ENCODE measurements at regions not wholly inside any gene's neighbourhood (a gene's known extent, or its start where the extent isn't known, plus 50 kb on each side); places are given as distances from the start of the nearest gene placed in this dataset.

DNA sequence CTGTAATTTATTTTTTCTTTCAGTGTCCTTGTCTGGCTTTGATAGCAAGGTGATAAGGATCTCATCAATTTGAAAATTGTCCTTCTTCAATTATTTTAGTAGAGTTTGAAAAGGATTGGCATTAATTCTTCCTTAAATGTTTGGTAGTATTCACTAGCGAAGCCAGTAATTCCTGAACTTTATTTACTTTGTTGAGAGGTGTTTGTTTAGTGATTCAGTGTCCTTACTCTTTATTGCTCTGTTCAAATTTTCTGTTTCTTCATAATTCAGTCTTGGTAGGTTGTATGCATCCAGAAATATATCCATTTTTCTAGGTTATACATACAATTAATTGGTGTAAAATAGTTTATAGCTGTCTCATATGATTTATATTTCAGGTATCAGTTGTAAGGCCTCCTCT is 676.7 kb upstream of the POU3F3 start:
- Histone ChIP-seq H3K4me1 (no peaks in the 10 kb centered on the region), H3K9ac (no peak overlapping the region), H3K27me3 (no peaks in the 10 kb centered on the region), H3K4me3 (no peak overlapping the region), H3K36me3 (no peaks in the 10 kb centered on the region), H3K27ac (no peak overlapping the region), H3K4me2 (no peak overlapping the region), H3K9me3 (replicated peaks in 1 of 11) (peaks cover 15 to 30% (median 21%) of the 10 kb centered on the region in 11 experiments), H4K20me1 (no peaks in the 10 kb centered on the region)
- no peak for TF ChIP-seq Cebpa-rat (IDR thresholded peaks at IDR 0.05)

DNA sequence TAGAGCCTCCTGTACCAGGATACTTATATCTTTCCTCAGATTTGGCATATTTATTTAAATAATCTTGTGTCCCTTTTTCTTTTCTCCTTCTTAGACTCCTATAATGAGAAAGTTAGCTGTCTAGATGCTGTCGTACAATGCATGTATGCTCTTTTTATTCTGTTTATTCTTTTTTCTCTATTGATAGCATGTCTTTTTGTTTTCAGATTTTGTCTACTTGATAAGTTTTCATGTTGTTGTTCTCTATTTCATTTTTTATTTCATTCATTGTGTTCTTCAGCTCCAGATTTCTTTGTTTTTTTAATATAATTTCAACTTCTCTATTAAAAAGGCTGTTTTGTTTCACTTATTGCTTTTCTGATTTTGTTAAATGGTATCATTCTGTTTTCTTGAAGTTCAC is 674.3 kb upstream of the POU3F3 start:
- no peaks in the 10 kb centered on the region for H3K36me3 ChIP-seq
- H3K27me3 ChIP-seq = no peaks in the 10 kb centered on the region
- H3K27ac ChIP-seq = no peak overlapping the region
- H3K9me3 ChIP-seq (replicated peaks in 1 of 11) = peaks cover 15 to 30% (median 21%) of the 10 kb centered on the region in 11 experiments
- no peak overlapping the region for H3K4me3 ChIP-seq
- no peak for TF ChIP-seq Cebpa-rat (IDR thresholded peaks at IDR 0.05)
- H4K20me1 ChIP-seq = no peaks in the 10 kb centered on the region
- no peak overlapping the region for H3K4me2 ChIP-seq
- H3K4me1 ChIP-seq = no peaks in the 10 kb centered on the region
- H3K9ac ChIP-seq = no peak overlapping the region

DNA sequence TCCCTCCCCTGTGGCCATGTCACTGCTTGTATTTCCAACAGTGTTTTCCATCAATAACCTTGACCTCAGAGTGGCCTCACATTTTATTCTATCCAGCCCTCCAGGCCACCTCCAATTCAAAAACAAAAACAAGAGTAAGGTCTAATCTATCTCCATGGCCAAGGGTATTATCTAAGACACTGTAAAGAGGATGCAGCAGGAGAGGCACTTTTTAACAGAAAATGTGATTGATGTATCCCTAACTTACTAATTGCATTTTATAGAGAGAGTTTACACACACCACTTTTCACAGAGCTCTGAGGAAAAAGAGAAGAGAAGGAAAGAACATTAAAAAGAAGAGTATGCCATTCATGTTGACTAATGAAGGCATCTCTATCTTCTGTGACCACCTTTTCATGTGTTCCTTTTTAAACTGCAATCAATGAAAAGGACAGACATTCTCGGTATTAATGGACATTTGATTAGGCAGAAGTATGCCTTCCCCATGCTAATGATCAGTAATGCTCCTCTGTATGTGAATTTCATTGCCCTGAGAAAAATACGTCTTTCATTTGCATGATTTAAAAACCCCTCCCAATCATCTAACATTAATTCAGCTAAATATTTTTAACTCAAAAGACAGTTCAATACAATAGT is 653.3 kb upstream of the POU3F3 start:
- Histone ChIP-seq H3K4me2 (no peak overlapping the region), H4K20me1 (no peaks in the 10 kb centered on the region), H3K9me3 (replicated peaks in 1 of 11) (no peaks in the 10 kb centered on the region), H3K36me3 (no peaks in the 10 kb centered on the region), H3K4me3 (no peak overlapping the region), H3K9ac (no peak overlapping the region), H3K27me3 (no peaks in the 10 kb centered on the region), H3K4me1 (no peaks in the 10 kb centered on the region), H3K27ac (no peak overlapping the region)
- TF ChIP-seq Cebpa-rat (IDR thresholded peaks at IDR 0.05) = no peak

DNA sequence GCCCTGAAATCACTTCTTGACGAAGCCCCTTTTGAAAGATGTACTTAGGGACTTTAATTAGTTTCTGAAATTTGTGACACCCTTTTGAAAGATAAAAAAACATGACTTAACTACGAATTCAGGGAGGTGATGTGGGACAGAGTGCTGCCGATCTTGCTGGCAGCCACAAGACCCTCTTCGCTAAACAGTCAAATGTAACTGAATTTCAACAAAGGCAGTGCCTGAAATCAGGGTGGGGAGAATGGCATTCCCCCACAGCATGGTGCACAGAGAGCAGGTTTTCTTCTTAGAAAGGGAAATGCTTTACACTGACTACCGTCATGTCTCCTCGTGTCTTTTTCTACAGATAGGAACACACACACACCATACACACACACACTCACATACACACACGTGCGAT is 640.2 kb upstream of the POU3F3 start:
- Histone ChIP-seq H3K27me3 (no peaks in the 10 kb centered on the region), H3K4me3 (no peak overlapping the region), H3K36me3 (no peaks in the 10 kb centered on the region), H4K20me1 (no peaks in the 10 kb centered on the region), H3K9ac (no peak overlapping the region), H3K9me3 (replicated peaks in 1 of 11) (no peaks in the 10 kb centered on the region), H3K4me2 (no peak overlapping the region), H3K4me1 (no peaks in the 10 kb centered on the region), H3K27ac (no peak overlapping the region)
- TF ChIP-seq Cebpa-rat (IDR thresholded peaks at IDR 0.05) = no peak

DNA sequence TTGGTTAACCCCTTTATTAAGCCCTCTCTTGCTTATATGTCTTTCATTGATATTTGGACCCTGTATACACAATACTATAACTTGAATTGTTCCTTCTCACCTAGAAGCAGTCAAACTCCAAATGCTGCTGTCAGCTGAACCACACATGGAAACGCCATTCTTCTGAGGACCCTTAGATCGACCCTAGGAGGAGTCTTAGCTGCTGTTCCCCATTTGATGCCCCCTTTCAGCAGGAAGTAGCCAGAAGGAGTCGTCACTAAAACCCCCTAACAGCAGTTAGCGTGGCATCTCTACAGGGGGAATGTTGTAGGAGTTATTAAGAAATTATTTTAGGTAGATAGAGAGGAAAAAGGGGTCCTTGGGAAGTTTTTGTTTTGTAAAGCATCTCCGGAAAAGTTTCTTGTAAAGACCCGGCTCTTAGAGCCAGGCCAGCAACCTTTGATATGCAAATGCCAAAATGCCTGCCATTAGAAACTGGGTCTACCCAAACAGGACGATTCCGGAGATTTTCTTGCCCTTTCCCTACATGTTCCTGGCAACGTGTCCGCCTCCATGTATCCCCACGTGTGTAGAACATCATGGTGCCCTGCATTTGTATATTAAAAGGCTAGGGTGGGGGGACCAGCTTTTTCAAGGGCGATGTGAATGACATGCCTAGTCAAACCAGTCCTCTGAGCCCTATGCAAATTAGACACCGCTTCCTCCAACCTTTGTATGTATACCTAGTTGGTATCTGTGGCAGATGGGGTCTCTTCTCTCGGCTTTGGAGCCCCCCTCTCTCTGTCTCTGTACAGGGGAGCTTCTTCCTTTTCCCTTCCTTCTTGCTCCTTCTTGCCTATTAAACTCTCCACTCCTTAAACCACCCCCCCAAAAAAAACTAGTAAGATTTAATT is 638.4 kb upstream of the POU3F3 start:
- Histone ChIP-seq H3K36me3 (no peaks in the 10 kb centered on the region), H3K27ac (no peak overlapping the region), H3K4me3 (no peak overlapping the region), H3K27me3 (no peaks in the 10 kb centered on the region), H4K20me1 (no peaks in the 10 kb centered on the region), H3K4me2 (no peak overlapping the region), H3K9ac (no peak overlapping the region), H3K4me1 (no peaks in the 10 kb centered on the region), H3K9me3 (replicated peaks in 1 of 11) (no peaks in the 10 kb centered on the region; a peak in 1 of 22 replicates)
- no peak for TF ChIP-seq Cebpa-rat (IDR thresholded peaks at IDR 0.05)

DNA sequence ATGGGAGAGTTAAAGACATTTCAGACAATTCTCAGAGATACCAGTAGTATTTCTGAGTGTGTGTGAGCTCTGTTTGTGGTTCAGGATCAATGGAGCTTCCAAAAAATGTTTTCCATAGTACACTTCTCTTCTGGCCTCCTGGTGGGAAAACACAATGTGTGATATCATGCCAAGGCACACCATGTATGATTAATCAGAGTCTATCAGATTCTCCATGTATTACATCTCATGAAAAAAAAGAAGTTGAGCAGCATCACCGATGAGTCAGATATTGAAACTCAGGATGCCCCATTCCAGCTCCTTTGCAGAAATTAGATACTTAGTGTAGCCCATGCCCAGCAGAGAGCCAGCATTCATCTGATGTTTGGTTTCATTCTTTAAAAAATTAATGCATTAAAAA is 620.3 kb upstream of the POU3F3 start:
- Histone ChIP-seq H3K27ac (no peak overlapping the region), H3K4me3 (no peak overlapping the region), H4K20me1 (no peaks in the 10 kb centered on the region), H3K36me3 (no peaks in the 10 kb centered on the region), H3K9ac (no peak overlapping the region), H3K27me3 (no peaks in the 10 kb centered on the region), H3K4me1 (no peaks in the 10 kb centered on the region), H3K9me3 (replicated peaks in 1 of 11) (no peaks in the 10 kb centered on the region), H3K4me2 (no peak overlapping the region)
- no peak for TF ChIP-seq Cebpa-rat (IDR thresholded peaks at IDR 0.05)

DNA sequence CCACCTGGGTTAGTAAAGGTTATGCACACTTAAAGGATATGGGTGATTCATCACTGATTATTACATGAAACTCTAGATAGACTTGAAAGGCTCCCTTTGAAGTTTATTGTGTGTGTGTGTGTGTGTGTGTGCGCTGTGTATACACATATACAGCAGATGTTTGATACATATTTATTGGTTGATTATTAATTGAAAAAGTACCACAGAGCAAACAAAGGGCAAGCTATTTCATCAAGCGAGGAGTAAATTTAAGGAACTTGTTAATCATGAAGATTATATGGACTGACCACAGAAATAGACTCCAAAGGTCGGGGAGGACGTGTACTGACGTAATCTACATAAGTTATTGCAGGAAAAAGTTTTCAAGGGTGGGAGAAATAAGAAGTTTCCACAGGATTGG is 617.4 kb upstream of the POU3F3 start:
- no peak overlapping the region for H3K27ac ChIP-seq
- no peak overlapping the region for H3K4me2 ChIP-seq
- no peaks in the 10 kb centered on the region for H4K20me1 ChIP-seq
- H3K36me3 ChIP-seq = no peaks in the 10 kb centered on the region
- H3K27me3 ChIP-seq = no peaks in the 10 kb centered on the region
- H3K4me3 ChIP-seq = no peak overlapping the region
- H3K9me3 ChIP-seq (replicated peaks in 1 of 11) = peaks cover 9 to 13% (median 12%) of the 10 kb centered on the region in 11 experiments; a peak in 19 of 22 replicates
- H3K4me1 ChIP-seq = no peaks in the 10 kb centered on the region
- no peak for TF ChIP-seq Cebpa-rat (IDR thresholded peaks at IDR 0.05)
- no peak overlapping the region for H3K9ac ChIP-seq

DNA sequence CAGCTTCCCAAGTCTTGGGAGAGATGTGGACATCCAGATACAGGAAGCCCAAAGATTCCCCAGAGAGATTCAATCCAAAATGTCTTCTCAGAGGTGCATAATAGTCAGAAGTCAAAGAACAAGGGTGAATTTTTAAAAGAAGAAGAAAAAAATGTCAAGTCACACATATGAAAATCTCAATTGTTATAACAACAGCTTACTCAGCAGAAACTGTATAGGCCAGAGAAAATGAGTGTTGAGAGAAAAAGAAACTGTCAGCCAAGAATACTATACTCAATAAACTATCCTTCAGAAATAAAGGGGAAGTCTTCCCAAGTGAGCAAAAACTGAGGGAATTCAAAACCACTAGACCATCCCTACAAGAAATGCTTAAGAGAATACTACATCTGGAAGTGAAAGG is 612.9 kb upstream of the POU3F3 start:
- Histone ChIP-seq H4K20me1 (no peaks in the 10 kb centered on the region), H3K27ac (no peak overlapping the region), H3K4me1 (no peaks in the 10 kb centered on the region), H3K27me3 (no peaks in the 10 kb centered on the region), H3K36me3 (no peaks in the 10 kb centered on the region), H3K9ac (no peak overlapping the region), H3K4me3 (no peak overlapping the region), H3K9me3 (replicated peaks in 1 of 11) (peaks cover 13 to 32% (median 19%) of the 10 kb centered on the region in 11 experiments; a peak in 19 of 22 replicates), H3K4me2 (no peak overlapping the region)
- TF ChIP-seq Cebpa-rat (IDR thresholded peaks at IDR 0.05) = no peak

DNA sequence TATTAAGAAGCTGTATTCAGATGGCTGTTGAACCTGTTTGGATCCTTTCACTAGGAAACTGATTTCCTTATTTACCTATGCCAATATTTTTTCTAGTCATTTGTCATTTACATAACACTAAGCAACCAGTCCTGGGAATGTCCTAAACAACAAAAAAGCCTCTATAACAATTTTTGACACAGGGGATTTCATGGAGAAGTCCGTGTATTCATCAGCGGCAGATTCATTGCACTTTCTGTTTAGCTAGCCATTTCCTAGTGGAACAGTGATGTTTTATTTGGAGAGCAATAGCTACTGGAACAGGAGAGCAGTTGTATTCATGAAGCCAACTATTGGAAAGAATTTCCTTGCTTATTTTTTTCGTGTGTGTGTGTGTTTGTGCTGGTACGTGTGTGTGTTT is 604.3 kb upstream of the POU3F3 start:
- Histone ChIP-seq H3K36me3 (no peaks in the 10 kb centered on the region), H3K27me3 (no peaks in the 10 kb centered on the region), H4K20me1 (no peaks in the 10 kb centered on the region), H3K9ac (no peak overlapping the region), H3K4me3 (no peak overlapping the region), H3K4me2 (no peak overlapping the region), H3K4me1 (no peaks in the 10 kb centered on the region), H3K27ac (no peak overlapping the region), H3K9me3 (replicated peaks in 1 of 11) (no peaks in the 10 kb centered on the region)
- no peak for TF ChIP-seq Cebpa-rat (IDR thresholded peaks at IDR 0.05)

DNA sequence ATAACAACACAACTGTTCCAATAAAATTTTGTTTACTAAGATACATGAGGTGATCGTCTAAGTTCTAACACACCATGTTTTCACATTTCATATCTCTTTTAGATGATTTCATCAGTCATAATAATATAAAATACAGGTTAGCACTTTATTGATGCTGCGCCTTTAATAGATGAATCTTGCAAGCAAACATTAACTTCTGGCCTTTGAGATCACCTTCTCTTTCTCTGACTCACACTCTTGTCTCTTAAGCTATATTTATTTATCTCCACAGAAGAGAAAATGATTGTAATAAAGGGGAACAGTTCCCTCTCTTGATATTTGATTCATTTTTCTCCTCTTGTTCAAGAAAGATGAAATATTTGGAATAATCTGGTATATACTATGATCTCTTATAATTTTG is 603.3 kb upstream of the POU3F3 start:
- no peaks in the 10 kb centered on the region for H3K27me3 ChIP-seq
- H3K9me3 ChIP-seq (replicated peaks in 1 of 11) = no peaks in the 10 kb centered on the region
- no peak overlapping the region for H3K4me3 ChIP-seq
- H3K4me2 ChIP-seq = no peak overlapping the region
- H3K4me1 ChIP-seq = no peaks in the 10 kb centered on the region
- no peak for TF ChIP-seq Cebpa-rat (IDR thresholded peaks at IDR 0.05)
- no peaks in the 10 kb centered on the region for H3K36me3 ChIP-seq
- H3K9ac ChIP-seq = no peak overlapping the region
- H4K20me1 ChIP-seq = no peaks in the 10 kb centered on the region
- H3K27ac ChIP-seq = no peak overlapping the region

All from BLaER1 treated with 17β-estradiol and CSF1 and Interleukin-3, amounts not matched to agents 10 nM and 100 nM (cell line).